Central memory CD8-positive, alpha-beta T cell (primary cell): ENCODE measurements at regions not wholly inside any gene's neighbourhood (a gene's known extent, or its start where the extent isn't known, plus 50 kb on each side); places are given as distances from the start of the nearest gene placed in this dataset.
"Not testable (repeated sequence)": the region's sequence is repeated elsewhere in the genome, so short reads cannot be mapped to it uniquely, and the experiment has no call there.

Experiments
- ATAC-seq: fragments of 150-1000 bp; cut with Tn5 transposase; replicated peaks from 2 replicates; pipeline ENCODE4 v1.10.0; 2022; ENCODE audit warnings: mild to moderate bottlenecking, moderate FRiP score, moderate number of reproducible peaks; ENCODE audit not compliant: poor library complexity, severe bottlenecking; ENCODE audit errors: extremely low read depth
- DNase-seq, 2 donors: peaks; one replicate each; pipeline ENCODE4 v3.0.0; 2021; ENCODE audit warnings: low spot score in 2 of 2
- H3K27ac Mint-ChIP-seq: one replicate; pipeline ENCODE4 v1.8.0; 2022; ENCODE audit warnings: low read depth, mild to moderate bottlenecking, moderate library complexity, mixed read lengths
- H3K27me3 Mint-ChIP-seq: one replicate; pipeline ENCODE4 v1.8.0; 2022; ENCODE audit warnings: mixed read lengths
- H3K36me3 Mint-ChIP-seq: one replicate; pipeline ENCODE4 v1.8.0; 2022; ENCODE audit warnings: mild to moderate bottlenecking, moderate library complexity, mixed read lengths; ENCODE audit not compliant: insufficient read depth
- H3K4me1 Mint-ChIP-seq: one replicate; pipeline ENCODE4 v1.8.0; 2022; ENCODE audit warnings: mixed read lengths
- H3K4me3 Mint-ChIP-seq: one replicate; pipeline ENCODE4 v1.8.0; 2022; ENCODE audit warnings: mild to moderate bottlenecking, moderate library complexity, mixed read lengths
- H3K9me3 Mint-ChIP-seq: one replicate; pipeline ENCODE4 v1.8.0; 2022; ENCODE audit warnings: mixed read lengths

DNA sequence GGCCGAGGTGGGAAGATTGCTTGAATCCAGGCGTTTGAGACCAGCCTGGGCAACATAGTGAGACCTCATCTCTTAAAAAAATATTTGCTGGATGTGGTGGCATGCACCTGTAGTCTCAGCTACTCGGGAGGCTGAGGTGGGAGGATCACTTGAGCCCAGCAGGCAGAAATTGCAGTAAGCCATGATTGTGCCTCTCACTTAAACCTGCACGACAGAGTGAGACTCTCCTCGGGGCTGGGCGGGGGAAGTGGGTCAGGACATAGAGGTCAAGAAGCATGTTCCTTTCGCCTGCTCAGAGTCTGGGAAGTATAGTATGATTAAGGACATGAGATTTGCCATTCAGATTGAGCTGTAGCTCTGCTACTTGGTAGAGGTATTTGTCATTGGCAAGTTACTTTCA lies 52.3 kb downstream of the SEPTIN7 start:
- H3K4me1 Mint-ChIP-seq: peaks cover 63% of the 10 kb centered on the region
- not testable (repeated sequence) for H3K27ac Mint-ChIP-seq, H3K27me3 Mint-ChIP-seq

DNA sequence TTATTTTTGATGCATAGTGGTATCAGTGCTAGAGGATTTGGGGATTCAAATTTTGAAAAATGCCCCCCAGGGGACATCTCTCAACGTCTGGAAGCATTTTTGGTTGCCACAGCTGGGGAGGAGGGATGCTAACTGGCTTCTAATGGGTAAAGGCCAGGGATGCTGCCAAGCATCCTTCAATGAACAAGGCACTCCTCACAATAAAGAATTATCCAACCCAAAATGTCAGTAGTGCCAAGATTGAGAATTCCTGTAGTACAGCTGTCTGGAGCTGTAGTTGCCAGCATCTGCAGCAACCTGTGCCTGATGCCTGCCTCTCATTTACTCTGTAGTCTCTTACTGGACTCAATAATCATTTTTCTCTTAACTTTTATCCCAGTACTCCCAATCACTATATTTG lies 53.5 kb downstream of the SEPTIN7 start:
- peaks cover 67% of the 10 kb centered on the region for H3K4me1 Mint-ChIP-seq
- H3K9me3 Mint-ChIP-seq: peaks cover 5% of the 10 kb centered on the region
- no peak overlapping the region for H3K27ac Mint-ChIP-seq
- peaks cover 19% of the 10 kb centered on the region for H3K36me3 Mint-ChIP-seq
- no peaks in the 10 kb centered on the region for H3K27me3 Mint-ChIP-seq
- no peak for ATAC-seq
- H3K4me3 Mint-ChIP-seq: no peak overlapping the region
- DNase-seq: no peak

More for the DNA sequence above, 52.3 kb downstream of the SEPTIN7 start:
- peaks cover 17% of the 10 kb centered on the region for H3K36me3 Mint-ChIP-seq
- not testable (repeated sequence) for H3K9me3 Mint-ChIP-seq, DNase-seq, ATAC-seq, H3K4me3 Mint-ChIP-seq

DNA sequence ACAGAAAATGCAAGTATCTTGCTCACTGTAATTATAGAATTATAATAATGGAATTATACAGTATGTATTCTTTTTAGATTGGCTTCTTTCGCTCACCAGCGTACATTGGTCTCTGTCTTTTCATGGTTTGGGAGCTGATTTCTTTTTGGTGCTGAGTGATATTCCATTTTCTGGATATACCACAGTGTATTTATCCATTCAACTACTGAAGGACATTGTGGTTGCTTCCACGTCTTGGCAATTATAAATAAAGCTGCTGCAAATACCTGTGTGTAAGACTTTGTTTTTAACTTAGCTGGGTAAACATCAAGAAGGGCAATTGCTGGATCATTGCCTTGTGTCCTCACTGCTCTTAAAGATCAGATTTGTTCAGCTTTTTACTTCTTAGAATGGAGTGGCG lies 55.3 kb downstream of the SEPTIN7 start:
- H3K9me3 Mint-ChIP-seq: peaks cover 5% of the 10 kb centered on the region
- H3K27me3 Mint-ChIP-seq: no peaks in the 10 kb centered on the region
- peaks cover 16% of the 10 kb centered on the region for H3K36me3 Mint-ChIP-seq
- DNase-seq: no peak
- peaks cover 72% of the 10 kb centered on the region for H3K4me1 Mint-ChIP-seq
- peak overlapping the region; percentile 12 for H3K27ac Mint-ChIP-seq
- no peak for ATAC-seq
- H3K4me3 Mint-ChIP-seq: no peak overlapping the region

DNA sequence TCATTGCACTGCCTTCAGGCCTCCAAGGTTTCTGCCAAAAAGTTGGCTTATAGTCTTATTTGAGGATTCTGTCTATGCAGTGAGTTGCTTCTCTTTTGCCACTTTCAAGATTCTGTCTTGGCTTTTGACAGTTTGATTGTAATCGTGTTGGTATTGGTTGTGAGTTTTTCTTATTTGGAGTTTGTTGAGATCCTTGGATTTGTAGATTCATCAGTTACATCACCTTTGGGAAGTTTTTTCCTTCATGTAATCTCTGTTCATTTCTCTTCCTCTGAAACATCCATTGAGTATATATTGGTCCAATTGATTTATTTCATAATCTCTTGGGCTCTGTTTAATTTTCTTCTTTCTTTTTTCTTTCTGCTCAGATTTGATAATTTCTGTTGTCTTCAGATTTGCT lies 59.8 kb downstream of the SEPTIN7 start:
- DNase-seq: no peak
- Mint-ChIP-seq H3K9me3 (peaks cover 5% of the 10 kb centered on the region), H3K36me3 (peaks cover 26% of the 10 kb centered on the region), H3K27me3 (no peaks in the 10 kb centered on the region), H3K4me3 (no peak overlapping the region), H3K4me1 (peaks cover 66% of the 10 kb centered on the region), H3K27ac (peak overlapping the region; percentile 5)
- no peak for ATAC-seq

DNA sequence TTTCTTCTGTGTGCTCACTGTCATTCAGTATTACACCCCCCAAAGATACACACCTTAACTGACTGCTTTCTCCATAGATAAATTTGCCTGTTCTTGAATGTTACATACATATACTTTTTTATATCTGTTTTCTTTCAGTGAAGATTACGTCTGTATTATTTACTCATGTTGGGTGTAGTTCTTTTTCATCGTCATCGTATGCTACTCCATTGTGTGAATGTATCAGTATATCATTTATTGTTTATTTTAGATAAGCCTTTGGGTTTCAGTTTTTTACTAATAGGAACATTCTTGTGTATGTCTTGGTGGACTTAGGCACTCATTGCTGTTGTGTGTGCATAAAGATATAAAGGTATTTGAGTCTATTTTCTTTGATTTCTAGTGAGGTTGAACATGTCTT lies 64.4 kb downstream of the SEPTIN7 start:
- Mint-ChIP-seq H3K9me3 (no peaks in the 10 kb centered on the region), H3K4me3 (no peak overlapping the region), H3K27ac (no peak overlapping the region), H3K36me3 (peaks cover 38% of the 10 kb centered on the region), H3K4me1 (peaks cover 50% of the 10 kb centered on the region), H3K27me3 (no peaks in the 10 kb centered on the region)
- ATAC-seq (no peak), DNase-seq (no peak)

DNA sequence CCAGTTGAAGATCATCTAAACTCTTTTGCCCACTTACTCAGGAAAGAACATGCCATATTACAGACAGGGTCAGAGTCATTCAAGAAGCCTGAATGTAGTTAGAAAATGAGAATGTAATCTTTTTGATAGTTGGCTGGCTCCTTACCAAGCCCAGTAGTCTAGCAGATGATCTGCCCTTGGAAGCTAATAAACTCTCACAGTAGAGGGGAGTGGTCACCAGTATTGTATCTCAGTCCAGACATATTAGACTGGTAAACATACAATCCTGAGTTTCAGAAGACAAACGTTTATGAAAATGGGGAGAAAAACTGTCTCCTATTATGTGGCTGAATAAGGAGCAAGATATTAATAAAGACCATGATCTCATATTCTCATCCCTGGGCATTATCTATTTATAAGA lies 65.3 kb downstream of the SEPTIN7 start:
- H3K4me1 Mint-ChIP-seq: peaks cover 46% of the 10 kb centered on the region
- no peak for ATAC-seq
- peaks cover 39% of the 10 kb centered on the region for H3K36me3 Mint-ChIP-seq
- peak overlapping the region; percentile 50 for H3K27ac Mint-ChIP-seq
- no peaks in the 10 kb centered on the region for H3K9me3 Mint-ChIP-seq
- H3K4me3 Mint-ChIP-seq: no peak overlapping the region
- no peaks in the 10 kb centered on the region for H3K27me3 Mint-ChIP-seq
- DNase-seq: no peak

DNA sequence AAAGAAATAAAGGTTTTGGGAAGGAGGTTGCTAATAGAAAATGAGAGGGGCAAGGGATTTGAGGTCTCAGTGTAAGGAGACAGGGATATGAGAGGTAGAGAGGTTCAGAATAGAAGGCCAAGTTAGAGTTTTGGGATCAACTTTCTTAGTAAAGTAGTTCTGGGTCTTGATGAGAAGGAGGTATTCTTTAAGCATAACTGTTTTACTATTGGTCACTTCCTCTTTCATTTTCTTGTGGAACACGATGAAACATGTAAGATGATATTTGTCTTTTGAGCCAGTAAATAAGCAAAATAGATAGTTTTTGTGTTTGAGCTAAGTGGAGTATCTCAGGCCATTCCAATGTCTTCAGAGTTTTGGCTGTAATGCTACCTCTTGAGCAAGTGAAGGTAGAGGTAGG lies 68.3 kb downstream of the SEPTIN7 start:
- Mint-ChIP-seq H3K27ac (peak overlapping the region; percentile 1), H3K36me3 (peaks cover 38% of the 10 kb centered on the region), H3K4me1 (peaks cover 33% of the 10 kb centered on the region)
- H3K9me3 Mint-ChIP-seq, DNase-seq, H3K27me3 Mint-ChIP-seq, ATAC-seq, H3K4me3 Mint-ChIP-seq: not testable (repeated sequence)

DNA sequence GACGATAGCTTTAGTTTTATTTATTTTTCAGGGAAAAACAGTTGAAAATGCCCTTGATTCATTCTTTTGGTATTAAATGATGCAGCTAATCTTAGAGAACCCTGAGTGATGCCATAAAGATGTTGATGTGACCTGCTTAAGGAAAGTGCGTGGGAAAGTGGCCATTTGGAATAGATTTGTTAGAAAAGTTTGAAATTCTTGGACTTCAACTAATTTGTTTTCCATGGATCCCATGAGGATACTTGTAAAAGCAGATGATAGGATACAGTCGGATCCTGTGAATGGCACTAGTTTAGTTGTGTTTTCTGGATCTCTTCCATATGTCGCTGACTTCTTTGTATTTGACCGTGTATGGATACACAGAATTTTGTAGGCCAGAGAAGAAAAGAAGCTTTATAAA lies 69.0 kb downstream of the SEPTIN7 start:
- no peak overlapping the region for H3K4me3 Mint-ChIP-seq
- DNase-seq (no peak), ATAC-seq (no peak)
- peaks cover 37% of the 10 kb centered on the region for H3K36me3 Mint-ChIP-seq
- no peaks in the 10 kb centered on the region for H3K27me3 Mint-ChIP-seq
- H3K9me3 Mint-ChIP-seq: no peaks in the 10 kb centered on the region
- no peak overlapping the region for H3K27ac Mint-ChIP-seq
- H3K4me1 Mint-ChIP-seq: peaks cover 32% of the 10 kb centered on the region

DNA sequence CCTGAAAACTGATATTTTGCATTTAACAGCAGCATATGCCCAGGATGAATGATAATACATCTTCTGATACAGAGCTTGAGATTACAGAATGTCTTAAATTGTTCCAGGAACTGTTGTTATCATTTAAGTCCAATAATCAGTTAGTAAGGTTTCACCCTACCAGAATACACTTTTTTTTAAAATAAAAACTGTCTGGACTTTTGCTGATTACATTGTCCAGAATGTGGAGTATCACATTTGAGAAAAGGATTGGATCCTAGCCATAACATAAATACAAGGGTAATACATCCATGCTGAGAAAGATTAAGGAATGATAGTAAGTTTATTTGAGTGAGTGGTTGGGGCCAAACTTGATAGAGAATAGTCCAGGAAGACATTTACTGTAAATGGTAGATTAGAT lies 71.0 kb downstream of the SEPTIN7 start:
- Mint-ChIP-seq H3K36me3 (peaks cover 28% of the 10 kb centered on the region), H3K27ac (no peak overlapping the region), H3K4me3 (no peak overlapping the region), H3K4me1 (peaks cover 31% of the 10 kb centered on the region), H3K9me3 (no peaks in the 10 kb centered on the region), H3K27me3 (no peaks in the 10 kb centered on the region)
- no peak for DNase-seq
- ATAC-seq: no peak

DNA sequence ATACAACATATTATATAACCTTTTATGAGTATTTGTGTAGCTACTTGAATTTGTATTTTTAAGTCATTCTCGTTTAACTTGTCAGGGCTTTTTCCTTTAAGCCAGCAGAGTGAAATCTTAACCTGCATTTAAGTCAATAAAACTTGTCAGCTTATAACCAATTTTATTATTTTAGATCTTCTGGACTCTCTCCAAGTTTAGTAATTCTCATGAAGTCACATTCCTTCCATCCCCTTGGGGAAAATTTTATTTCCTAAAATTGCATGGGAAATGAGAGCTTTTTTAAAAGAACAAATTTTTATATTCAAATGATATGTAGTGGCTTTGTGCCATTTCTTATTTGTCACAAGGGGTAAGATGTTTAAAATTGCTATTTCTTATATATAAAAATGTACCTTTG lies 74.0 kb downstream of the SEPTIN7 start:
- no peak for ATAC-seq
- Mint-ChIP-seq H3K9me3 (no peaks in the 10 kb centered on the region), H3K36me3 (peaks cover 32% of the 10 kb centered on the region), H3K27me3 (no peaks in the 10 kb centered on the region), H3K4me1 (peaks cover 30% of the 10 kb centered on the region), H3K27ac (peak overlapping the region; percentile 74), H3K4me3 (no peak overlapping the region)
- no peak for DNase-seq

DNA sequence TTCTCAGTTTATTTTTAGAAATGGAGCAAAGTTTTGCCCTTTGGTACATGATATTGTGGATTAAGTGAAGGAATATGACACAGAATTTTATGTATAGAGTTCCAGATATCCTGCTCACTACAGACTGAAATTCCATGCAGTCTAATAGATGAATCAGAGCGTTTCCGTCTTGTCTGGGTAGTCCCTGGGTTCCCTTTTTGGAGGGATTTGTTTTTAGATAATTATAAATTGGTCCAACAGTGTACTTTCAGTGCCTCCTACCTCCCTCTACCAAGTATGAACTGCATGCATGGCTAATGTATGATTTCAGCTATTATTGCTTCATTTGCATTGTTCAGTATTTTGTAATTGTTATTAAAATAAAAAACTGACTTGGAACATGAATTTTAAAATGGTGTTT lies 74.4 kb downstream of the SEPTIN7 start:
- H3K36me3 Mint-ChIP-seq: peaks cover 33% of the 10 kb centered on the region
- H3K4me3 Mint-ChIP-seq: no peak overlapping the region
- no peaks in the 10 kb centered on the region for H3K27me3 Mint-ChIP-seq
- no peak overlapping the region for H3K27ac Mint-ChIP-seq
- peaks cover 26% of the 10 kb centered on the region for H3K4me1 Mint-ChIP-seq
- no peaks in the 10 kb centered on the region for H3K9me3 Mint-ChIP-seq
- no peak for DNase-seq
- no peak for ATAC-seq

DNA sequence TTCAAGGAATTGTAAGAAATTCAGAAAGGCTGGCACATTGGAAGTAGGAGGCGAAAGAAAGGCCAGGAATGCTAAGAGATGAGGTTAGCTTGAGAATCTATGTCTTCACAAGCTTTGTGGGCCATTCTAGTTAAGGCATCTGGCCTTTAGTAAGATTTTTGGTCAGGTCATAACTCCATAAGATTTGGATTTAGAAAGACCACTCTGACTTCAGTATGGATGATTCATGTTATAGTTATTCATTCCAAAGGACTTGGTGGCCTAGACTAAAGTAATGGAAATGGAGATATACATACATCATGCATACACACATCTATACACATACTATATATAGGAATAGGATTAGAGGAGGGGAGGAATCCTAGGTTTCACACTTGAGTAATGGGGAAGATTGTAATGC lies 77.5 kb downstream of the SEPTIN7 start:
- peak overlapping the region; percentile 86 for H3K27ac Mint-ChIP-seq
- peaks cover 37% of the 10 kb centered on the region for H3K36me3 Mint-ChIP-seq
- H3K4me3 Mint-ChIP-seq: no peak overlapping the region
- no peak for ATAC-seq
- DNase-seq: no peak
- H3K27me3 Mint-ChIP-seq: no peaks in the 10 kb centered on the region
- H3K4me1 Mint-ChIP-seq: peaks cover 21% of the 10 kb centered on the region
- no peaks in the 10 kb centered on the region for H3K9me3 Mint-ChIP-seq

DNA sequence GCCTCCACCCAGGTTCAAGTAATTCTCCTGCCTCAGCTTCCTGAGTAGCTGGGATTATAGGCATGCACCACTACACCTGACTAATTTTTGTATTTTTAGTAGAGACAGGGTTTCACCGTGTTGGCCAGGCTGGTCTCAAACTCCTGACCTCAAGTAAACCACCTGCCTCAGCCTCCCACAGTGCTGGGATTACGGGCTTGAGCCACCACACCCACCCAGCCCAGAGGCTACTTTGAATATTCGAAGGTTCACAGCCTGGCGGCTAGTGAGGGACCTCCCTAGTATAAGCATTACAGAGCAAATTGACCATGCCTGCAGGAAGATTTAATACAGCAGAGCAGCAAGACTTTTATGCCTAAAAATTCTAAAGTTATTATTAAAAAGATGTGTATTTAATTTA lies 86.6 kb downstream of the SEPTIN7 start:
- DNase-seq, H3K27me3 Mint-ChIP-seq, H3K4me3 Mint-ChIP-seq, ATAC-seq, H3K9me3 Mint-ChIP-seq: not testable (repeated sequence)
- Mint-ChIP-seq H3K4me1 (peaks cover 32% of the 10 kb centered on the region), H3K36me3 (peaks cover 51% of the 10 kb centered on the region), H3K27ac (peak overlapping the region; percentile 65)

DNA sequence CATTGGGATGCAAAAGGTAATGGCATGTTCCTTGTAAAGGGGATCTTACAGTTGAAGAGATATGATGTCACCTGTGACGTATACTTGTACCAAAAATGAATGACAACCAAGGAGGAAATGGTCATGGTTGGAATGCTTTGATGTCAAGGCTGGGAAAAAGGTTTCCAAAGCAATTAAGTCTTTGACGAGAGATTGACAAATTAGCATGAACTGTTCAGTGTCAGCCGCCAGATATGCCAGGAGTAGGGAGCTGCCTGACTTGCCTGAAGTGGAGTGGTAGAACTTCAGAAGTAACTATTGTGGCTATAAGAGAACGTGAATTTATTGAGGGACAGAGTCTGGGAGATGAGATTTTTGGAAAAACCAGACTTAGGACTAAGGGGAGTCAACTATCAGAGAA lies 88.1 kb downstream of the SEPTIN7 start:
- peaks cover 52% of the 10 kb centered on the region for H3K36me3 Mint-ChIP-seq
- peak overlapping the region; percentile 9 for H3K27ac Mint-ChIP-seq
- H3K4me3 Mint-ChIP-seq: no peak overlapping the region
- DNase-seq (no peak), ATAC-seq (no peak)
- H3K4me1 Mint-ChIP-seq: peaks cover 37% of the 10 kb centered on the region
- H3K27me3 Mint-ChIP-seq: no peaks in the 10 kb centered on the region
- no peaks in the 10 kb centered on the region for H3K9me3 Mint-ChIP-seq
